Activated T-helper 2 cell treated with anti-CD3 and anti-CD28 coated beads, Interferon-gamma antibody, Interleukin-2, Interleukin-4, amounts not matched to agents 10 μg/mL and 5 μg/mL and 100 μg/mL, durations not matched to agents 14 hours and 24 hours and 36 hours (primary cell): ENCODE measurements at regions not wholly inside any gene's neighbourhood (a gene's known extent, or its start where the extent isn't known, plus 50 kb on each side); places are given as distances from the start of the nearest gene placed in this dataset.

Source experiments
- DNase-seq: peaks from one replicate; pipeline ENCODE4 v3.0.0; 2021; ENCODE audit warnings: low spot score
- H3K27ac Mint-ChIP-seq: one replicate; pipeline ENCODE4 v1.8.0; 2021; ENCODE audit warnings: mixed read lengths
- H3K27me3 Mint-ChIP-seq: one replicate; pipeline ENCODE4 v1.8.0; 2021; ENCODE audit warnings: low read depth, mixed read lengths
- H3K36me3 Mint-ChIP-seq: one replicate; pipeline ENCODE4 v1.8.0; 2021; ENCODE audit warnings: low read depth, mixed read lengths
- H3K4me1 Mint-ChIP-seq: one replicate; pipeline ENCODE4 v1.8.0; 2021; ENCODE audit warnings: low read depth, mixed read lengths
- H3K4me3 Mint-ChIP-seq: one replicate; pipeline ENCODE4 v1.8.0; 2021; ENCODE audit warnings: low read depth, mild to moderate bottlenecking, moderate library complexity, mixed read lengths
- H3K9me3 Mint-ChIP-seq: one replicate; pipeline ENCODE4 v1.8.0; 2021; ENCODE audit warnings: mixed read lengths
- intact Hi-C: fragments of 100-400 bp; cut with micrococcal nuclease; formaldehyde crosslinking; loops from one replicate; pipeline ENCODE4 v1.15.1; 2023

- intact Hi-C loops, result no loop called here
- no peak for DNase-seq
- Mint-ChIP-seq H3K4me3 (no peak overlapping the region), H3K27ac (no peak overlapping the region), H3K4me1 (peaks cover 2% of the 10 kb centered on the region), H3K36me3 (no peaks in the 10 kb centered on the region), H3K27me3 (no peaks in the 10 kb centered on the region), H3K9me3 (no peaks in the 10 kb centered on the region)
These were observed 136.0 kb upstream of the WDR11 start for GRCh38 chr10:120715171-120715570.

GRCh38 chr10:120719333-120719732, 131.8 kb upstream of the WDR11 start:
- Mint-ChIP-seq H3K27me3 (no peaks in the 10 kb centered on the region), H3K4me3 (no peak overlapping the region), H3K36me3 (no peaks in the 10 kb centered on the region), H3K4me1 (no peaks in the 10 kb centered on the region), H3K27ac (no peak overlapping the region), H3K9me3 (no peaks in the 10 kb centered on the region)
- no peak for DNase-seq
- intact Hi-C loops, result no loop called here

- H3K9me3 Mint-ChIP-seq, result no peaks in the 10 kb centered on the region
- no peaks in the 10 kb centered on the region for H3K36me3 Mint-ChIP-seq
- no peak for DNase-seq
- no peak overlapping the region for H3K27ac Mint-ChIP-seq
- no peaks in the 10 kb centered on the region for H3K4me1 Mint-ChIP-seq
- H3K4me3 Mint-ChIP-seq, result no peak overlapping the region
- intact Hi-C loops, result no loop called here
- no peaks in the 10 kb centered on the region for H3K27me3 Mint-ChIP-seq
These were observed 124.2 kb upstream of the WDR11 start for GRCh38 chr10:120727001-120727400.

GRCh38 chr10:120729547-120729946, 121.6 kb upstream of the WDR11 start:
- no peak overlapping the region for H3K27ac Mint-ChIP-seq
- no peak overlapping the region for H3K4me3 Mint-ChIP-seq
- intact Hi-C loops, result no loop called here
- H3K27me3 Mint-ChIP-seq, result no peaks in the 10 kb centered on the region
- no peak for DNase-seq
- no peaks in the 10 kb centered on the region for H3K4me1 Mint-ChIP-seq
- H3K36me3 Mint-ChIP-seq, result no peaks in the 10 kb centered on the region
- no peaks in the 10 kb centered on the region for H3K9me3 Mint-ChIP-seq

- no peaks in the 10 kb centered on the region for H3K9me3 Mint-ChIP-seq
- no peak overlapping the region for H3K4me3 Mint-ChIP-seq
- no peak for DNase-seq
- H3K27ac Mint-ChIP-seq, result no peak overlapping the region
- intact Hi-C loops, result no loop called here
- no peaks in the 10 kb centered on the region for H3K4me1 Mint-ChIP-seq
- H3K36me3 Mint-ChIP-seq, result no peaks in the 10 kb centered on the region
- H3K27me3 Mint-ChIP-seq, result no peaks in the 10 kb centered on the region
These were observed 119.1 kb upstream of the WDR11 start for GRCh38 chr10:120732067-120732466.

GRCh38 chr10:120732643-120733313, 118.4 kb upstream of the WDR11 start:
- H3K36me3 Mint-ChIP-seq, result no peaks in the 10 kb centered on the region
- intact Hi-C loops, result no loop called here

GRCh38 chr10:120734483-120735078, 116.6 kb upstream of the WDR11 start:
- H3K36me3 Mint-ChIP-seq, result no peaks in the 10 kb centered on the region
- no peak overlapping the region for H3K4me3 Mint-ChIP-seq
- H3K9me3 Mint-ChIP-seq, result no peaks in the 10 kb centered on the region
- H3K4me1 Mint-ChIP-seq, result no peaks in the 10 kb centered on the region
- H3K27ac Mint-ChIP-seq, result no peak overlapping the region
- H3K27me3 Mint-ChIP-seq, result no peaks in the 10 kb centered on the region
- intact Hi-C loops, result loop anchor here (2.0 kb wide), 1 partner anchor 312 kb away; no protein-coding TSS in a partner anchor
- no peak for DNase-seq

More at GRCh38 chr10:120732643-120733313, 118.4 kb upstream of the WDR11 start:
- DNase-seq, result no peak
- Mint-ChIP-seq H3K4me3 (no peak overlapping the region), H3K27ac (no peak overlapping the region), H3K9me3 (no peaks in the 10 kb centered on the region), H3K27me3 (no peaks in the 10 kb centered on the region), H3K4me1 (no peaks in the 10 kb centered on the region)

GRCh38 chr10:120735315-120735714, 115.8 kb upstream of the WDR11 start:
- intact Hi-C loops, result loop anchor here (2.0 kb wide), 1 partner anchor 313 kb away; no protein-coding TSS in a partner anchor

GRCh38 chr10:120735773-120736371, 115.3 kb upstream of the WDR11 start:
- intact Hi-C loops, result loop anchor here (2.0 kb wide), 1 partner anchor 313 kb away; no protein-coding TSS in a partner anchor
- Mint-ChIP-seq H3K4me3 (no peak overlapping the region), H3K27ac (no peak overlapping the region), H3K27me3 (no peaks in the 10 kb centered on the region), H3K36me3 (no peaks in the 10 kb centered on the region), H3K9me3 (no peaks in the 10 kb centered on the region), H3K4me1 (no peaks in the 10 kb centered on the region)
- DNase-seq, result no peak

More at GRCh38 chr10:120735315-120735714, 115.8 kb upstream of the WDR11 start:
- H3K9me3 Mint-ChIP-seq, result no peaks in the 10 kb centered on the region
- no peak overlapping the region for H3K27ac Mint-ChIP-seq
- H3K4me1 Mint-ChIP-seq, result no peaks in the 10 kb centered on the region
- no peaks in the 10 kb centered on the region for H3K27me3 Mint-ChIP-seq
- no peak for DNase-seq
- H3K4me3 Mint-ChIP-seq, result no peak overlapping the region
- no peaks in the 10 kb centered on the region for H3K36me3 Mint-ChIP-seq

GRCh38 chr10:120736377-120736776, 114.8 kb upstream of the WDR11 start:
- Mint-ChIP-seq H3K4me3 (no peak overlapping the region), H3K27me3 (no peaks in the 10 kb centered on the region), H3K27ac (no peak overlapping the region), H3K36me3 (no peaks in the 10 kb centered on the region), H3K9me3 (no peaks in the 10 kb centered on the region), H3K4me1 (no peaks in the 10 kb centered on the region)
- DNase-seq, result no peak
- intact Hi-C loops, result no loop called here

- intact Hi-C loops, result no loop called here
- H3K36me3 Mint-ChIP-seq, result no peaks in the 10 kb centered on the region
- no peak overlapping the region for H3K4me3 Mint-ChIP-seq
- no peak overlapping the region for H3K27ac Mint-ChIP-seq
- no peaks in the 10 kb centered on the region for H3K27me3 Mint-ChIP-seq
- no peaks in the 10 kb centered on the region for H3K9me3 Mint-ChIP-seq
- H3K4me1 Mint-ChIP-seq, result no peaks in the 10 kb centered on the region
- DNase-seq, result no peak
These were observed 112.5 kb upstream of the WDR11 start for GRCh38 chr10:120738658-120739057.

- intact Hi-C loops, result no loop called here
- no peak for DNase-seq
- Mint-ChIP-seq H3K36me3 (no peaks in the 10 kb centered on the region), H3K4me1 (no peaks in the 10 kb centered on the region), H3K27ac (no peak overlapping the region), H3K4me3 (no peak overlapping the region), H3K9me3 (no peaks in the 10 kb centered on the region), H3K27me3 (no peaks in the 10 kb centered on the region)
These were observed 109.8 kb upstream of the WDR11 start for GRCh38 chr10:120741396-120741795.

- intact Hi-C loops, result no loop called here
- H3K36me3 Mint-ChIP-seq, result no peaks in the 10 kb centered on the region
- no peak overlapping the region for H3K27ac Mint-ChIP-seq
- no peaks in the 10 kb centered on the region for H3K27me3 Mint-ChIP-seq
- H3K4me3 Mint-ChIP-seq, result no peak overlapping the region
- H3K4me1 Mint-ChIP-seq, result no peaks in the 10 kb centered on the region
- DNase-seq, result no peak
- H3K9me3 Mint-ChIP-seq, result no peaks in the 10 kb centered on the region
These were observed 108.8 kb upstream of the WDR11 start for GRCh38 chr10:120742373-120742772.
